ENCODE measurements at regions not wholly inside any gene's neighbourhood (a gene's known extent, or its start where the extent isn't known, plus 50 kb on each side); places are given as distances from the start of the nearest gene placed in this dataset.

GRCh38 chr18:39191058-39191457 lies 1625.5 kb upstream of the CELF4 start:
- Histone ChIP-seq H2BK5ac (ENCODE audit: low read depth, low read length, poor library complexity, severe bottlenecking) (no peak overlapping the region), H3K36me3 (ENCODE audit: control insufficient read depth in 1 of 2, insufficient read depth in 2 of 2, low read depth in 1 of 2, low read length in 2 of 2) (no peaks in the 10 kb centered on the region), H3K14ac (ENCODE audit: low read length in 2 of 2) (no peak overlapping the region), H2AK5ac (ENCODE audit: low read length, severe bottlenecking) (no peak overlapping the region), H3K4me2 (ENCODE audit: low read length, poor library complexity, severe bottlenecking) (no peak overlapping the region), H3K9me3 (ENCODE audit: control insufficient read depth, low read length) (no peaks in the 10 kb centered on the region), H3K4ac (ENCODE audit: low read depth in 1 of 2, low read length in 2 of 2) (no peak overlapping the region), H3K27ac (ENCODE audit: low read length, poor library complexity, severe bottlenecking) (no peak overlapping the region), H3K27me3 (ENCODE audit: control insufficient read depth in 1 of 2, insufficient read depth in 1 of 2, low read length in 2 of 2) (no peaks in the 10 kb centered on the region), H4K91ac (ENCODE audit: low read length) (no peak overlapping the region), H2BK120ac (ENCODE audit: low read depth, low read length) (no peak overlapping the region), H4K8ac (ENCODE audit: low read length) (no peak overlapping the region), H2BK15ac (ENCODE audit: low read depth, poor library complexity, severe bottlenecking) (no peak overlapping the region), H3K79me1 (replicated peaks; ENCODE audit: low read length, poor library complexity, severe bottlenecking) (no peaks in the 10 kb centered on the region), H3K18ac (ENCODE audit: low read depth in 1 of 2, low read length in 2 of 2) (no peak overlapping the region), H2BK12ac (ENCODE audit: low read length in 2 of 2) (no peak overlapping the region), H3K4me1 (ENCODE audit: control insufficient read depth, insufficient read depth, low read depth, low read length) (no peaks in the 10 kb centered on the region), H3K23ac (ENCODE audit: low read length in 2 of 2) (no peak overlapping the region), H3K9ac (ENCODE audit: low read length) (no peak overlapping the region), H2AFZ (ENCODE audit: low read depth, low read length) (no peak overlapping the region), H3K4me3 (ENCODE audit: insufficient read depth in 1 of 2, low read depth in 1 of 2, low read length in 2 of 2) (no peak overlapping the region)
- DNase-seq = no peak
- no CpG with 5 or more reads among the region's 2 CpGs for WGBS

GRCh38 chr18:39190508-39190907 lies 1624.9 kb upstream of the CELF4 start:
- H3K9ac ChIP-seq (ENCODE audit: low read length) = no peak overlapping the region
- no peak overlapping the region for H2AFZ ChIP-seq (ENCODE audit: low read depth, low read length)
- H3K14ac ChIP-seq (ENCODE audit: low read length in 2 of 2) = no peak overlapping the region
- H2BK12ac ChIP-seq (ENCODE audit: low read length in 2 of 2) = no peak overlapping the region
- H3K27ac ChIP-seq (ENCODE audit: low read length, poor library complexity, severe bottlenecking) = no peak overlapping the region
- no peaks in the 10 kb centered on the region for H3K79me1 ChIP-seq (replicated peaks; ENCODE audit: low read length, poor library complexity, severe bottlenecking)
- H2BK120ac ChIP-seq (ENCODE audit: low read depth, low read length) = no peak overlapping the region
- H3K36me3 ChIP-seq (ENCODE audit: control insufficient read depth in 1 of 2, insufficient read depth in 2 of 2, low read depth in 1 of 2, low read length in 2 of 2) = no peaks in the 10 kb centered on the region
- no peak overlapping the region for H3K23ac ChIP-seq (ENCODE audit: low read length in 2 of 2)
- H3K4me1 ChIP-seq (ENCODE audit: control insufficient read depth, insufficient read depth, low read depth, low read length) = no peaks in the 10 kb centered on the region
- no peak overlapping the region for H4K91ac ChIP-seq (ENCODE audit: low read length)
- WGBS = 58% methylated on average over 3 of the region's 3 CpGs
- H3K18ac ChIP-seq (ENCODE audit: low read depth in 1 of 2, low read length in 2 of 2) = no peak overlapping the region
- no peak overlapping the region for H2AK5ac ChIP-seq (ENCODE audit: low read length, severe bottlenecking)
- H4K8ac ChIP-seq (ENCODE audit: low read length) = no peak overlapping the region
- H3K4me3 ChIP-seq (ENCODE audit: insufficient read depth in 1 of 2, low read depth in 1 of 2, low read length in 2 of 2) = no peak overlapping the region
- H3K27me3 ChIP-seq (ENCODE audit: control insufficient read depth in 1 of 2, insufficient read depth in 1 of 2, low read length in 2 of 2) = no peaks in the 10 kb centered on the region
- H2BK15ac ChIP-seq (ENCODE audit: low read depth, poor library complexity, severe bottlenecking) = no peak overlapping the region
- H2BK5ac ChIP-seq (ENCODE audit: low read depth, low read length, poor library complexity, severe bottlenecking) = no peak overlapping the region
- no peak overlapping the region for H3K4ac ChIP-seq (ENCODE audit: low read depth in 1 of 2, low read length in 2 of 2)
- no peak overlapping the region for H3K4me2 ChIP-seq (ENCODE audit: low read length, poor library complexity, severe bottlenecking)
- DNase-seq = no peak
- no peaks in the 10 kb centered on the region for H3K9me3 ChIP-seq (ENCODE audit: control insufficient read depth, low read length)

GRCh38 chr18:39188278-39188677 lies 1622.7 kb upstream of the CELF4 start:
- H3K14ac ChIP-seq (ENCODE audit: low read length in 2 of 2) = no peak overlapping the region
- H3K4me3 ChIP-seq (ENCODE audit: insufficient read depth in 1 of 2, low read depth in 1 of 2, low read length in 2 of 2) = no peak overlapping the region
- 63% methylated on average over 2 of the region's 2 CpGs for WGBS
- H3K4me1 ChIP-seq (ENCODE audit: control insufficient read depth, insufficient read depth, low read depth, low read length) = no peaks in the 10 kb centered on the region
- H2BK5ac ChIP-seq (ENCODE audit: low read depth, low read length, poor library complexity, severe bottlenecking) = no peak overlapping the region
- H3K4ac ChIP-seq (ENCODE audit: low read depth in 1 of 2, low read length in 2 of 2) = no peak overlapping the region
- no peak overlapping the region for H2AFZ ChIP-seq (ENCODE audit: low read depth, low read length)
- H3K4me2 ChIP-seq (ENCODE audit: low read length, poor library complexity, severe bottlenecking) = no peak overlapping the region
- H2AK5ac ChIP-seq (ENCODE audit: low read length, severe bottlenecking) = no peak overlapping the region
- no peak overlapping the region for H2BK15ac ChIP-seq (ENCODE audit: low read depth, poor library complexity, severe bottlenecking)
- no peak overlapping the region for H3K27ac ChIP-seq (ENCODE audit: low read length, poor library complexity, severe bottlenecking)
- no peak overlapping the region for H2BK120ac ChIP-seq (ENCODE audit: low read depth, low read length)
- H3K79me1 ChIP-seq (replicated peaks; ENCODE audit: low read length, poor library complexity, severe bottlenecking) = no peaks in the 10 kb centered on the region
- no peak for DNase-seq
- no peaks in the 10 kb centered on the region for H3K27me3 ChIP-seq (ENCODE audit: control insufficient read depth in 1 of 2, insufficient read depth in 1 of 2, low read length in 2 of 2)
- no peak overlapping the region for H3K23ac ChIP-seq (ENCODE audit: low read length in 2 of 2)
- no peak overlapping the region for H3K9ac ChIP-seq (ENCODE audit: low read length)
- H3K36me3 ChIP-seq (ENCODE audit: control insufficient read depth in 1 of 2, insufficient read depth in 2 of 2, low read depth in 1 of 2, low read length in 2 of 2) = no peaks in the 10 kb centered on the region
- H4K8ac ChIP-seq (ENCODE audit: low read length) = no peak overlapping the region
- H4K91ac ChIP-seq (ENCODE audit: low read length) = no peak overlapping the region
- H3K18ac ChIP-seq (ENCODE audit: low read depth in 1 of 2, low read length in 2 of 2) = no peak overlapping the region
- H2BK12ac ChIP-seq (ENCODE audit: low read length in 2 of 2) = no peak overlapping the region
- H3K9me3 ChIP-seq (ENCODE audit: control insufficient read depth, low read length) = no peaks in the 10 kb centered on the region

GRCh38 chr18:39186008-39186407 lies 1620.4 kb upstream of the CELF4 start:
- H2AK5ac ChIP-seq (ENCODE audit: low read length, severe bottlenecking) = no peak overlapping the region
- H3K4me1 ChIP-seq (ENCODE audit: control insufficient read depth, insufficient read depth, low read depth, low read length) = no peaks in the 10 kb centered on the region
- no peak overlapping the region for H3K27ac ChIP-seq (ENCODE audit: low read length, poor library complexity, severe bottlenecking)
- H4K91ac ChIP-seq (ENCODE audit: low read length) = no peak overlapping the region
- no peak overlapping the region for H3K18ac ChIP-seq (ENCODE audit: low read depth in 1 of 2, low read length in 2 of 2)
- H3K9ac ChIP-seq (ENCODE audit: low read length) = no peak overlapping the region
- H3K14ac ChIP-seq (ENCODE audit: low read length in 2 of 2) = no peak overlapping the region
- no peak for DNase-seq
- H2AFZ ChIP-seq (ENCODE audit: low read depth, low read length) = no peak overlapping the region
- H3K9me3 ChIP-seq (ENCODE audit: control insufficient read depth, low read length) = no peaks in the 10 kb centered on the region
- no peak overlapping the region for H3K23ac ChIP-seq (ENCODE audit: low read length in 2 of 2)
- no peak overlapping the region for H3K4ac ChIP-seq (ENCODE audit: low read depth in 1 of 2, low read length in 2 of 2)
- H2BK12ac ChIP-seq (ENCODE audit: low read length in 2 of 2) = no peak overlapping the region
- H3K36me3 ChIP-seq (ENCODE audit: control insufficient read depth in 1 of 2, insufficient read depth in 2 of 2, low read depth in 1 of 2, low read length in 2 of 2) = no peaks in the 10 kb centered on the region
- no peaks in the 10 kb centered on the region for H3K79me1 ChIP-seq (replicated peaks; ENCODE audit: low read length, poor library complexity, severe bottlenecking)
- no peak overlapping the region for H3K4me3 ChIP-seq (ENCODE audit: insufficient read depth in 1 of 2, low read depth in 1 of 2, low read length in 2 of 2)
- H2BK15ac ChIP-seq (ENCODE audit: low read depth, poor library complexity, severe bottlenecking) = no peak overlapping the region
- WGBS = 100% methylated on average over 2 of the region's 2 CpGs
- no peak overlapping the region for H2BK120ac ChIP-seq (ENCODE audit: low read depth, low read length)
- H2BK5ac ChIP-seq (ENCODE audit: low read depth, low read length, poor library complexity, severe bottlenecking) = no peak overlapping the region
- no peaks in the 10 kb centered on the region for H3K27me3 ChIP-seq (ENCODE audit: control insufficient read depth in 1 of 2, insufficient read depth in 1 of 2, low read length in 2 of 2)
- no peak overlapping the region for H3K4me2 ChIP-seq (ENCODE audit: low read length, poor library complexity, severe bottlenecking)
- no peak overlapping the region for H4K8ac ChIP-seq (ENCODE audit: low read length)
